ENCODE measurements at regions not wholly inside any gene's neighbourhood (a gene's known extent, or its start where the extent isn't known, plus 50 kb on each side); places are given as distances from the start of the nearest gene placed in this dataset.

DNA sequence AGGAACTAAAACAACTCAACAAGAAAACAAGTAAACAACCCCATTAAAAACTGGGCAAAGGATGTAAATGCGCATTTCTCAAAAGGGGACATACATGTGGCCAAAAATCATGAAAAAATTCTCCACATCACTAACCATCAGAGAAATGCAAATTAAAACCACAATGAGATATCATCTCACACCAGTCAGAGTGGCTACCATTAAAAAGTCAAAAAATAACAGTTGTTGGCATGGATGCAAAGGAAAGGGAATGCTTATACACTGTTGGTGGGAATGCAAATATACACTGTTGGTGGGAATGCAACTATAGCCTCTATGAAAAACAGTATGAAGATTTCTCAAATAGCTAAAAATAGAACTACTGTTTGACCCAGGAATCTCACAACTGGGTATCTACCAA is 60.0 kb upstream of the LANCL2 start:
- H3K36me3 Mint-ChIP-seq (ENCODE audit: low read depth) = no peaks in the 10 kb centered on the region
- H3K9ac ChIP-seq (ENCODE audit: extremely low read depth, low read length, poor library complexity, severe bottlenecking) = no peak overlapping the region
- TF ChIP-seq, protein P1, sequence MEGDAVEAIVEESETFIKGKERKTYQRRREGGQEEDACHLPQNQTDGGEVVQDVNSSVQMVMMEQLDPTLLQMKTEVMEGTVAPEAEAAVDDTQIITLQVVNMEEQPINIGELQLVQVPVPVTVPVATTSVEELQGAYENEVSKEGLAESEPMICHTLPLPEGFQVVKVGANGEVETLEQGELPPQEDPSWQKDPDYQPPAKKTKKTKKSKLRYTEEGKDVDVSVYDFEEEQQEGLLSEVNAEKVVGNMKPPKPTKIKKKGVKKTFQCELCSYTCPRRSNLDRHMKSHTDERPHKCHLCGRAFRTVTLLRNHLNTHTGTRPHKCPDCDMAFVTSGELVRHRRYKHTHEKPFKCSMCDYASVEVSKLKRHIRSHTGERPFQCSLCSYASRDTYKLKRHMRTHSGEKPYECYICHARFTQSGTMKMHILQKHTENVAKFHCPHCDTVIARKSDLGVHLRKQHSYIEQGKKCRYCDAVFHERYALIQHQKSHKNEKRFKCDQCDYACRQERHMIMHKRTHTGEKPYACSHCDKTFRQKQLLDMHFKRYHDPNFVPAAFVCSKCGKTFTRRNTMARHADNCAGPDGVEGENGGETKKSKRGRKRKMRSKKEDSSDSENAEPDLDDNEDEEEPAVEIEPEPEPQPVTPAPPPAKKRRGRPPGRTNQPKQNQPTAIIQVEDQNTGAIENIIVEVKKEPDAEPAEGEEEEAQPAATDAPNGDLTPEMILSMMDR (conservative IDR thresholded peaks at IDR 0.05) = no peak
- DNase-seq = no peak
- no peaks in the 10 kb centered on the region for H3K27me3 Mint-ChIP-seq (ENCODE audit: insufficient read depth)
- H3K27ac ChIP-seq (ENCODE audit: low read depth, low read length) = no peak overlapping the region
- 96 to 100% methylated on average over 1 of the region's 1 CpG for WGBS, 2 experiments (ENCODE audit: insufficient coverage in 1 of 2, insufficient read length in 1 of 2)
- H3K36me3 ChIP-seq (ENCODE audit: control insufficient read depth, insufficient read depth, low read length) = no peaks in the 10 kb centered on the region
- H3K9me3 ChIP-seq (ENCODE audit: control insufficient read depth, low read length) = no peaks in the 10 kb centered on the region
- no peaks in the 10 kb centered on the region for H3K4me1 ChIP-seq (ENCODE audit: control insufficient read depth, insufficient read depth, low read length)
- H3K4me1 Mint-ChIP-seq = peaks cover 11% of the 10 kb centered on the region
- no peaks in the 10 kb centered on the region for H3K27me3 ChIP-seq (ENCODE audit: control insufficient read depth, insufficient read depth, low read length, poor library complexity, severe bottlenecking)
- no peak overlapping the region for H3K4me3 Mint-ChIP-seq
- no peak overlapping the region for H3K4me3 ChIP-seq (ENCODE audit: low read length)
- H3K27ac Mint-ChIP-seq = no peak overlapping the region
- peaks cover 2% of the 10 kb centered on the region for H3K9me3 Mint-ChIP-seq

DNA sequence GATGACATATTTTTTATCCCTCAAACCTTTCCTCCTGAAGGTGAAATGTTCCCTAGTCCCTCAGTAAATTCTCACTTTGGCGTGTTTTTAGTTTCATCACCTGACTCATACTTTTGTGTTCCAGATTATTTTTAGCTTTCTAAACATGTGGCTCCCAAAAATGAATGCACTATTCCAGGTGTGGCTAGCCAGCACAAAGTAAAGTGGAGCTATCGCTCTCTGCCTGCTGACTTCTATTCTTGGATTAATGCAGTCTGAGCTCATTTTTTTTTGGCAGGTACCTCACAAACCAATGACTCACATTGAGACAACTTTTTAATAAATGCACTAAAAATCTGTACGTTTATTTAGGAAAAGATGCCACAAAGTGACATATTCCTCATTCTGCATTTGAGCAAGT is 58.8 kb upstream of the LANCL2 start:
- Mint-ChIP-seq H3K36me3 (ENCODE audit: low read depth) (peaks cover 8% of the 10 kb centered on the region), H3K9me3 (peaks cover 11% of the 10 kb centered on the region), H3K4me1 (peaks cover 11% of the 10 kb centered on the region), H3K27ac (no peak overlapping the region), H3K27me3 (ENCODE audit: insufficient read depth) (no peaks in the 10 kb centered on the region), H3K4me3 (no peak overlapping the region)
- Histone ChIP-seq H3K9me3 (ENCODE audit: control insufficient read depth, low read length) (no peaks in the 10 kb centered on the region), H3K27ac (ENCODE audit: low read depth, low read length) (no peak overlapping the region), H3K27me3 (ENCODE audit: control insufficient read depth, insufficient read depth, low read length, poor library complexity, severe bottlenecking) (no peaks in the 10 kb centered on the region), H3K9ac (ENCODE audit: extremely low read depth, low read length, poor library complexity, severe bottlenecking) (no peak overlapping the region), H3K4me1 (ENCODE audit: control insufficient read depth, insufficient read depth, low read length) (no peaks in the 10 kb centered on the region), H3K4me3 (ENCODE audit: low read length) (no peak overlapping the region), H3K36me3 (ENCODE audit: control insufficient read depth, insufficient read depth, low read length) (no peaks in the 10 kb centered on the region)
- TF ChIP-seq, protein P1 (conservative IDR thresholded peaks at IDR 0.05) = no peak
- 84 to 88% methylated on average over 2 to 3 of the region's 3 CpGs for WGBS, 2 experiments (ENCODE audit: insufficient coverage in 1 of 2, insufficient read length in 1 of 2)
- DNase-seq = no peak

DNA sequence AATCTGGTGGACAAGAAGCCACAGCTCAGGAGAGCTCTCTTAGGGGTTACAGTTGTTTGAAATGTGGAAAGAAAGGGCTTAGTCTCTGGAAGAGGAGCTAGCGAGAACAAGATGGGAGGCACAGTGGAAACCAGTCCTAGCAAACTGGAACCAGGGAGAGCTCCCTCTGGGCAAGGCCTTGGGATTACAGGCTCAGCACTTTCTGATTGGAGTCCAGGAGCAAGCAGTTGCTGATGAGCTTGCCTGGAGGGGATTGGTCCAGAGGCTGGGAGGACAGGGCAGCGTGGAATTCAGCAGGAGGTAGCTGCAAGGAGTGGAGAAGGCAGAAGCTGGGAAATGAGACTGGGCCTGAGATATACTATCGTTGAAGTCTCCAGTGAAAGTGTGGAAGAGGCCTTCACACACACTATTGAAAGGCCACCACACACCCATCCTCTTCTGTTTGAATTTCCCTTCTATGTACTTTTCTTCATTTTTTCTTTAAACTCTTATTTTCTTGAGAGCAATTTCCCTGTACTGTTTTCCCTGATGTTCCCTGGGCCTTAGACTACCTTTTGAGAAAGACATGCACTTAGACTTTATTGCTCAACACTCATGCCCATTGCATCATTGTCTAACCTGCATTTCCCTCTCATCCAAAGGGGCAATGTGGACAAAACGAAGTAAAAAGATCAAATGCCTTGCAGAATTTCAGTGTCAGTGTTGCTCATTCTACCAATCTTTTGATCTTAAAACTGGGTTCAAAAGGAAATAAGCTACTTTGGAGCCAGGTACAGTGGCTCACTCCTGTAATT is 57.8 kb upstream of the LANCL2 start:
- H3K4me3 ChIP-seq (ENCODE audit: low read length) = no peak overlapping the region
- no peaks in the 10 kb centered on the region for H3K27me3 Mint-ChIP-seq (ENCODE audit: insufficient read depth)
- H3K4me1 ChIP-seq (ENCODE audit: control insufficient read depth, insufficient read depth, low read length) = no peaks in the 10 kb centered on the region
- no peak overlapping the region for H3K27ac ChIP-seq (ENCODE audit: low read depth, low read length)
- H3K9me3 Mint-ChIP-seq = peaks cover 13% of the 10 kb centered on the region
- H3K9me3 ChIP-seq (ENCODE audit: control insufficient read depth, low read length) = no peaks in the 10 kb centered on the region
- H3K36me3 ChIP-seq (ENCODE audit: control insufficient read depth, insufficient read depth, low read length) = no peaks in the 10 kb centered on the region
- TF ChIP-seq, protein P1 (conservative IDR thresholded peaks at IDR 0.05) = peak; percentile 60
- H3K4me3 Mint-ChIP-seq = no peak overlapping the region
- no peak overlapping the region for H3K9ac ChIP-seq (ENCODE audit: extremely low read depth, low read length, poor library complexity, severe bottlenecking)
- H3K4me1 Mint-ChIP-seq = peaks cover 11% of the 10 kb centered on the region
- DNase-seq = peak; percentile 81
- H3K27me3 ChIP-seq (ENCODE audit: control insufficient read depth, insufficient read depth, low read length, poor library complexity, severe bottlenecking) = no peaks in the 10 kb centered on the region
- H3K36me3 Mint-ChIP-seq (ENCODE audit: low read depth) = peaks cover 8% of the 10 kb centered on the region
- 87 to 100% methylated on average over 1 to 4 of the region's 4 CpGs for WGBS, 2 experiments (ENCODE audit: insufficient coverage in 1 of 2, insufficient read length in 1 of 2)
- peak overlapping the region; percentile 16 for H3K27ac Mint-ChIP-seq
